ENCODE measurements at regions not wholly inside any gene's neighbourhood (a gene's known extent, or its start where the extent isn't known, plus 50 kb on each side); places are given as distances from the start of the nearest gene placed in this dataset.
"Not testable (repeated sequence)": the region's sequence is repeated elsewhere in the genome, so short reads cannot be mapped to it uniquely, and the experiment has no call there.

DNA sequence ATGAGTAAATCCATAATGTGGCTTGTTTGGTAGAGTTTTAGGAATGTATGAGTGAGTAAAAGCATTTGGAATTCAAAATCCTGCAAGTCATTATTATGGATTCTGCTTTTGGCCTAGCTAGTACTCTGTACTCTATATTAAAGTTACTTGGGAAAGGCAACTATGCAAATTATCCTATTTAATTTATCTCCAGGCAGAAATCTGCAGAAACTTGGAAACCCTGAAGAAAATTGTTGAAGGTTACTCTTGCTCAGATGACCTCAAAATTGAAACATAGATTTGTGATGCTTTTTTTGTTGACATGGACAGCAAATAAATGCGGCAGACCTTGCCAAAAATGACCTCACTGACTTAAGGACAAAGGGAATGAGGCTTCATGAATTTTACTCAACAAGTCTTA, 477.1 kb upstream of the EYS start:
- no peak for DNase-seq

DNA sequence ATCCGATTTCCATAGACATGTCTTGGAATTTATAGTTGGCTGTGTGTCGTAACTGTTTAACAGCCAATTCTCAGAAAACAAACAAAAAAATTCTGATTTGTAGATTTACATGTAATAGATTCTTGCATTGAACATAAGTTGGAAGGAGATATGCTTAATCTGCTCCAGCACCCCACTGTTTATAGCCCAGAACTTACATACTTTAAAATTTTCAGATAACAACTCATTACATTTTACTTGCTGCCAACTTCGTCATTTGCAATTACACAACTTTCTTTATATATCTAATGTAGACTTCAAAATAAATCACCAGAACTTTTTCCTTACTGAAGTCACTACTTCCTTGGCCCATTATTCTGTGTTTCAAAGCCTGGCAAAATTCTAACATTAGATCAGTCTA, 472.3 kb upstream of the EYS start:
- DNase-seq = no peak

DNA sequence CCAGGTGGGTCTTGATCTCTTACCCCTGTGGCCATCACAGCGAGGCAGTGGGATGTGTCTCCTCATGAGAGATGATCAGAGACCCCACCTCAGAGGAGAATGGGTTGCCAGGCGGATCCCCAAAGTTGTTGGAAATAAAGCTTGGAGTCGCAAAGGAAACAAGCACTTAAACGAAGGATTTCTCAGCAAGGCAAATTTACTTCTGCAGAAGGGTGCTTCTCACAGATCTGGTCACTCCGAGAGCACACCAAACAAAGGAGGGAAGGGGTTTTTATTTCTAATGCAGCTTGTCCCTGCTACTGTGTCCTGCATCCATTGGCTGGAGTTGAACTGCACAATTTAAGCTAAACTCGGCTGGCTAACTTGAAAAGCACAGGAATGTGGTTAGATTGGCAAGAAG, 466.6 kb upstream of the EYS start:
- no peak for DNase-seq

DNA sequence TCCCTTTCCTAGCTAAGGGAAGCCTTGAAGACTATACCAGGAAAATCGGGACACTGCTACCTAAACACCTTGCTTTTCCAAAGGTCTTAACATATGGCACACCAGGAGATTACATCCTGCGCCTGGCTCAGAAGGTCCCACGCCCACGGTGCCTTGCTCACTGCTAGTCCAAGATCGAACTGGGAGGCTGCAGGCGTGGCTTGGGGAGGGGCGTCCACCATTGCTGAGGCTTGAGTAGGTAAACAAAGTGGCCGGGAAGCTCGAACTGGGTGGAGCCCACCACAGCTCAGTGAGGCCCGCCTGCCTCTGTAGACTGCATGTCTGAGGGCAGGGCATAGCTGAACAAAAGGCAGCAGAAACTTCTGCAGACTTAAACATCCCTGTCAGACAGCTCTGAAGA, 459.7 kb upstream of the EYS start:
- not testable (repeated sequence) for DNase-seq

GRCh38 chr6:66161546-66162108, 454.6 kb upstream of the EYS start:
- no peak for DNase-seq

DNA sequence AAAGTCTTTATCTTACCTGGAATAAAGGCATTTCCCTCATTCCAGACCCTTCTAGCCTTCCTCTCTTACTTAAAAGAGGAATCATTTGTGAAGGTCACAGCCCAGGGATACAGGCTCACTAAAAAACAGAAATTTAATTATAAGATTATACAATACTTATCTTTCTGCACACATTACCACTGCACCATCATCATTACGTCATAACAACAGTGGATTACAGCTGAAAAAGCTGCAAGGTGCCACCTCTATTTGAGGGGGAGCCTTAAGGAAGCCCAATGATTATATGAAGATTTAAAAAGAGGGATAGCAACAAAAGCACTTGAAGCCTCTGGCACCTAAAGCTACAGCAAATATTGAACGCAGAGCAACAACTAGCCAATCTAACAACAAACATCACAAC, 452.9 kb upstream of the EYS start:
- no peak for DNase-seq

DNA sequence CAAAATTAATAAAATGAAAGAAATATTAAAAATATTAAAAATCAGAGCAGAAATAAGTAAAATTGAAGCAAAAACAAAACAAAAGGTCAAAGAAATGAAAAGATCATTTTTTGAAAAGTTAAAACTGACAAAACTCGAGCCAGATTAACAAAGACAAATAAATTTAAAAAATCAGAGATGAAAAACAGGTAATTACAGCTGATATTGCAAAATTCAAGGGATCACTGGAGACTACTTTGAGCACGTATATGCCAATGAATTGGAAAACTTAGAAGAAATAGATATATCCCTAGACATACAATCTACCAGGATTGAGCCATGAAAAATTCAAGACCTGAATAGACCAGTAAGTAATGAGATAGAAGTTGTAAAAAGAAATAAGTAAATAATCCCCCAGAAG, 446.2 kb upstream of the EYS start:
- no peak for DNase-seq

- DNase-seq = no peak
These were observed 442.1 kb upstream of the EYS start for GRCh38 chr6:66149132-66149531.

- DNase-seq = no peak
These were observed 438.8 kb upstream of the EYS start for GRCh38 chr6:66145867-66146266.

- no peak for DNase-seq
These were observed 427.0 kb upstream of the EYS start for GRCh38 chr6:66134021-66134420.

DNA sequence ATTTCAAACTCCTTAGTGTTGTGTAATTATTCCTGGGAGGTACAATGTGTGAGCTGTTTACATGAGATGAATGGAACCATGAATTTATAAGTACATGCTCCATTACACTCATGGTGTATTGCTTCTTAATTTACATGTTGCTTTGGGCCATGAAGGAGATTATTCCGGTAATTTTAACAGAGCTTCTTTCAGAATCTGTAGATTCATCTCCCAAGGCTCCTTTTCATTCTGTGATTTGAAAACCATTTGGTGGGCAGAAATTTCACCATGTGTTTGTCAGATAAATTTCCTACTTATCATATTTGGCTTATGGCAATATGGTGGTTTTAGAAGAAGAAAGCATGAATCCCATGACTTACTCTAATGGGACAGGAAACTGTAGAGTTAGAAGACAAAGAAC, 421.6 kb upstream of the EYS start:
- no peak for DNase-seq

DNA sequence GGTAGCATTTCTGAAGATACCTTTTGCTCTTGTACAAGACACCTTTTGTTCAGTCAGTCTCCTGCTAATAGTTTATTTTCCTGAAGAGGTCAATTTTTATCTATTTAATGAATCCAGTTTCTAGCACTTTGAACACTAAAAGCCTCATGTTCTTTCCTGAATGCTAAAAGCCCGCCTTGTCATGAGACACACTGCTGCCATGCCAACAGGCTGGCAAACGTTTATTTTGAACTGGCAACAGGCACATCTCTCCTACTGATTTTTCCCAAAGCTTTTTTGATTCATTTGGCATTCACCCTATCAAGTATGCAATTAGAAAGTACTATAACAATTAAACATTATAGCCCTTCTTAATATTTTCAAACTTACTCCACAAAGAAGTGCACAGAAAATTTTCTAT, 421.2 kb upstream of the EYS start:
- no peak for DNase-seq

DNA sequence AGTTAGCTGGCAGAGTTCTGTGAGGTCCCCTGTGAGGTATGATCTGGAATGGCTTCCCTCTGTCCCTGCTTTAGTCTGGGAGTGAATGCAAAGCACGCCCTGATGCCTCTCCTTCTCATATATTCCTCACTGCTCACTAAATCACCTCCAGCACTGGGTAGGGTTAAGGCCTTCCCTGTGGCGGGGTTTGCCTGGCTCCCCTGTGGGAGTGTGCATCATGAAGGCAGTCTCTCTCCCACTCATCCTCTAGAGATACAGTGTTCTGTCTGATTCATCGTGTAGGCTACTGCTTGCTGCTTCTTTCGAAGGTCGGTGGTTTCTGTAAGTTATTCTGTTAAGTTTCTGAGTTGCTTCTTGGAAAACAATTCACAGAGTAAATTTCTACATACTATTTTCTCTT, 420.0 kb upstream of the EYS start:
- DNase-seq = no peak

DNA sequence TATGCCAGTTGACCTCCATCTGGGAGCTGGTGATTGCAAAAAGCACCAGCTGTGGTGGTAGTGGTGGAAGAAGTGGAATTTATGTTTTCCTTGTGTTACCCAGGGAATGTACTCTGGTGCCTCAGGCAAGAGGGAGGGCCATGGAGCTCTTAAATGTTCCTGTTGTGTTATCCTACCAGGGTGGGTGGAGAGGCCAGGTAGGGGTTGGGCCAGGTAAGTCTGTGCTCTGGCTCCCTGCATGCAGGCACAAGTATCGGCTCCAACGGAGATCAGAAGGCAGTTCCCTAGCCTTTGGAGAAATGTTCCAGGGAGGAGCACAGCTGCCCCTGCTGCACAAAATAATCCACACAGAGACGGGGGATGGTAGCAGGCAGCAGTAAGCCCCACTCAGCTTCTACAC, 419.3 kb upstream of the EYS start:
- no peak for DNase-seq

- no peak for DNase-seq
These were observed 396.9 kb upstream of the EYS start for GRCh38 chr6:66103954-66104353.

DNA sequence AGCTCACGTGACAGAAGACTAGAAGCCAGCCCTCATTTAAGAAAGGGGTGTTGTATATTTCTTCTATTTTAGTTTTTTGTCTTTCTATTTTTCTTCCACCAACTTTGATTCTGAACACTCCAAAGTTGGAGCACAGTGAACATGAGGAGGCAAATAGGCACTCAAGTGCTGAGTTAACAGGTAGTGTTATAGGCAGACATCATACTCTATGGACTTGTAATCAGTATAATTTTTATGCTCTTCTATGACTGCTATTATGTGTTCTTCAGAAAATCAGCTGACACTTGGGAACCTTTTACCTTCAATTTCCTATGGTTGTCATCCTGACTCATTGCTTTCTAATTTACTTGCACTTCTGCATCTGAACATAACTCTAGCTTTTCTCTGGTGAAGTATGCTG, 396.3 kb upstream of the EYS start:
- DNase-seq = no peak

- no peak for DNase-seq
These were observed 389.7 kb upstream of the EYS start for GRCh38 chr6:66096679-66097078.

- no peak for DNase-seq
These were observed 387.6 kb upstream of the EYS start for GRCh38 chr6:66094615-66095014.

DNA sequence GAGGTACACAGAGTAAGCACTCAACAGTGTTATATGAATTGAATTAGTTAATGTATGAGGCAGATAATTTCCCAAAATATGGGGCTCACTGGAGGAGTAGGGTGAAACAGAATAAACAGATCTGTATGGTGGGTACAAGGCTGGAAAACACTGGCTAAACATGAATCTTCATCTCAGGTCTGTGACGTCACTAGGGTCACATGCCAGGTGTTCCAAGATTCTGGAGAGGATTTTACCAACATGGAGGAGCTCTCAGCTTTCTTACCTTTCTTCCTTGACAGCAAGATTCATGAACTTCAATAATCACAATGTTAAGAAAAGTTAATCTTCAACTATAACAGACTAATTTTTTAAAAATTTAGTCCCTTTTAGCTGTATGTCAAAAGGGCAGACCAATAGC, 385.3 kb upstream of the EYS start:
- not testable (repeated sequence) for DNase-seq

DNA sequence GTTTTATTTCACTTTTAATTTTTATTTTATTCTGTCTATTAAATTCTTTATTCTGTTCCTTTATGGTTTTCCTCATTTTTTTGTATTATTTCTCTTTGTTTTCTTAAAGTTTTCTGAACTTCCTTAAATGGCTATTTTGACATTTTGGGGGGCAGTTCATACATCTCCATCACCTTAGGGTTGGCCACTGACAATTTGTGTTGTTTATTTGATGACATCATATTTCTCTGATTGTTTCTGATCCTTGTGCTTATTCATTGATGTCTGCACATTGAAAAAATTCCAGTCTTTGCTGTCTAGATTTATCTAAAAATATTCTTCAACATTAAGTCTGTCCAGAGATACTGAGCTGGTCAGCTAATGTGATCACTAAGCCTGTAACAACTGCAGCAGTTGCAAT, 379.5 kb upstream of the EYS start:
- no peak for DNase-seq

- no peak for DNase-seq
These were observed 375.9 kb upstream of the EYS start for GRCh38 chr6:66082914-66083313.

DNA sequence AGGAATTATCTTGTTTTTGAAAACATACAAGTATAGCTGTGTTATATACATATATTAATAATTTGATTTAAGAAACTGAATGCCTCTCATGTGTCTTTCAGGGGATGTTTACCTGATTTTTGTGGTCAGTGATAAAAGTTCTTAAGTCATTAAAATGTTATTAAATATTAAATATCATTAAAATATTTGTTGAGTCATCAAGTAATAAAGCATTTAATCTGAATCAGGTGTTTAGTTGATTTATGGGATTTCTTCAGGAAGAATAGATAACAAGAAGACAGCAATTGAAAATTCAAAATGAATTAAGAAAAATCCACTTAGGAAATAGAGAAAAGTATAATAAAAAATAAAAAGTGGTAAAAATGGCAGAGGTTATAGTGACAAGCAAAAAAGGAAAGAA, 361.9 kb upstream of the EYS start:
- DNase-seq = no peak

GRCh38 chr6:66068033-66068432, 361.0 kb upstream of the EYS start:
- no peak for DNase-seq

- no peak for DNase-seq
These were observed 358.3 kb upstream of the EYS start for GRCh38 chr6:66065313-66065712.

GRCh38 chr6:66057034-66057433, 350.0 kb upstream of the EYS start:
- DNase-seq = no peak

DNA sequence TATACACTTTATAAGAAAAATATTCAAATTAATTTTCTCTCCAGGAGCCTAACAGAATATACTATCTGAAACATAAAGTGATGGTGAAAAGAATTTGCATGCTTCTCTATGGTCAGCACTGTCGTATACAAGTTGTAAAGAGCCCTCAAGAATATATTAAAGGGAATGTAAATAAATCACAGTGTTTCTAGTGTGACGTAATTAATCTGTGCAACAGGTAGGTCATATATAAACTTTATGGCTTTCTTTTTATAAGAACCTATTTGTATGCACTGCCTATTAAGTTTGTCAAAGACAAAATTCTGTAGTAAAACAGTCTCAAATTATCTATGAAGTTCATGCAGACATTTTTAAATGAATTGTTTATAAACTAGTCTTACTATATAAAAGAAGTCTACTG, 347.9 kb upstream of the EYS start:
- no peak for DNase-seq

Measured in CD4-positive, alpha-beta T cell treated with Interleukin-1 beta for 1 hour (primary cell).